ENCODE measurements at regions not wholly inside any gene's neighbourhood (a gene's known extent, or its start where the extent isn't known, plus 50 kb on each side); places are given as distances from the start of the nearest gene placed in this dataset.

DNA sequence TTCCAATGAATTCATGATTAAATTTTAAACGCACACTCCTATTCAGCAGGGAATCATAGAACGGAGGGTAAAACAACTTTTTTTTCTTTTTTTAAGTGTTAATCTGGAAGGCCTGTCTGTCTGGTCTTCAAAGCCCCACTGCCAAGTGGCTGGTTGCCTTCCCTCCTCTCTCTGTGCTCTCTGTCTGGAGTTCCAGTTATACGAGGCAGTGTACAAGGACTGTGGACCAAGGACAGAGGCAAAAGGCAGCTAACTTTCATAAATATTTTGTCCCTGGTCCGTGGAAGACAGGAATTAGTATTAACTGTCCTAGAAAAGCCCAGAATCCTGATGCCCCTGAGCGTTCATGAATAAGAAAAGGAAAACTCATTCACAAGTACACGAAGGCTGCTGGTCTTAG lies 164.0 kb upstream of the E2F8 start:
- Histone ChIP-seq H3K9me3 (no peaks in the 10 kb centered on the region), H3K4me1 (no peaks in the 10 kb centered on the region), H3K4me3 (no peak overlapping the region), H3K27me3 (ENCODE audit: low read depth) (peaks cover 9% of the 10 kb centered on the region; the same call in 1 of the 2 replicates), H3K36me3 (replicated peaks) (no peaks in the 10 kb centered on the region)
- DNase-seq (ENCODE audit: low spot score in 2 of 2): no peak
- in situ Hi-C loops (cut with MboI; ENCODE audit: low sequenced_read_pairs): no loop called here

DNA sequence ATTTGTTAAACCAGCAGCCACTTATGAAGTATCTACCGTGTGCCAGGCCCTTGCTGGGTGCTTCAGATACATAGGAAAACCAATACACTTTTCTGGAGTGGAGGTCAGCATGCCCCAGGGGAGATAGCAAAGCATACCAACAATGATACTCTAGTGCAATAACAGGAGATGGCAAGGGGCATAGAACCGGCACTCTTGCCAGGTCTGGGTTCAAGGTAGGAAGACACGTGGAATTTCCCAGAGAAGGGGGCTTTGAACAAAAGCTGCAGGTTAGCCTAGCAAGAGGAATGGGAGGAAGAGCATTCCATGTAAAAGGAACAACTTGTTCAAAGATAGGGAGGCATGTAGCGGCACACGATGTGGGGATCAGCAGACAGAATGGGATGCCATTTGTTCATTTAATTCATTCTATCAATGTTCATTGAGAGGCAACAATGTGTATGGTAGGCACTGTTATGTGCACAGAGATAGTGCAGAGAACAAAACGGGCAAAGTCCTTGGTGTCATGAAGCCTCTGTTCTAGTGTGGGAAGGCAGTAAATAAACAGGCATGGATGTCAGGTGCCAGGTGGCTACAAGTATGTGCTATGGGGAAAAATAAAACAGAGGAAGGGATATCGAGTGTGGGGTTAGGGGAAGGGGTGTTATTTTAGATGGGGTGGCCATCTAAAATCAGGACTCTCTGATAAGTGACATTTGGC lies 162.6 kb upstream of the E2F8 start:
- Histone ChIP-seq H3K9me3 (no peaks in the 10 kb centered on the region), H3K4me1 (peaks cover 4% of the 10 kb centered on the region), H3K27me3 (ENCODE audit: low read depth) (peaks cover 11% of the 10 kb centered on the region; the same call in 1 of the 2 replicates), H3K36me3 (replicated peaks) (no peaks in the 10 kb centered on the region), H3K4me3 (no peak overlapping the region)
- in situ Hi-C loops (cut with MboI; ENCODE audit: low sequenced_read_pairs): no loop called here
- DNase-seq (ENCODE audit: low spot score in 2 of 2): no peak

DNA sequence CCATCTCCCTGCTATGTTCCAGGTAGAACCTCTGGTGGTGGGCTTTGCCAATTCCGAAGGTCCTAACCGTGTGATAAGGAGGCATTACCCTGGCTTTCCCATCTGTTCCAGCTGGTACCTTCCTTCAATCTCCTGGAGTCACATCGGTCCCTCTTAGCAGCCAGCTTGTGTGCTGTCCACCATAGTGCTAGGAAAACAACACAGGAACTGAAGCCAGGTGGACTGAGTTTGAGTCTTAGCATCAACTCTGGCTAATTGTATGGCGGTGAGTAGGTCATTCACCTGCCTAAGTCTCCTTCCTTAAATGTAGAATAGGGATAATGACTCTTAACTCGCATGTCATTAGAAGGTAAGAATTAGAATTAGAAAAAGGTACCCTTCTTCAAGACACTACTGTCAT lies 159.6 kb upstream of the E2F8 start:
- Histone ChIP-seq H3K27me3 (ENCODE audit: low read depth) (peaks cover 11% of the 10 kb centered on the region; the same call in 1 of the 2 replicates), H3K4me1 (peaks cover 6% of the 10 kb centered on the region), H3K36me3 (replicated peaks) (no peaks in the 10 kb centered on the region), H3K4me3 (no peak overlapping the region), H3K9me3 (no peaks in the 10 kb centered on the region)
- DNase-seq (ENCODE audit: low spot score in 2 of 2): no peak
- in situ Hi-C loops (cut with MboI; ENCODE audit: low sequenced_read_pairs): no loop called here

DNA sequence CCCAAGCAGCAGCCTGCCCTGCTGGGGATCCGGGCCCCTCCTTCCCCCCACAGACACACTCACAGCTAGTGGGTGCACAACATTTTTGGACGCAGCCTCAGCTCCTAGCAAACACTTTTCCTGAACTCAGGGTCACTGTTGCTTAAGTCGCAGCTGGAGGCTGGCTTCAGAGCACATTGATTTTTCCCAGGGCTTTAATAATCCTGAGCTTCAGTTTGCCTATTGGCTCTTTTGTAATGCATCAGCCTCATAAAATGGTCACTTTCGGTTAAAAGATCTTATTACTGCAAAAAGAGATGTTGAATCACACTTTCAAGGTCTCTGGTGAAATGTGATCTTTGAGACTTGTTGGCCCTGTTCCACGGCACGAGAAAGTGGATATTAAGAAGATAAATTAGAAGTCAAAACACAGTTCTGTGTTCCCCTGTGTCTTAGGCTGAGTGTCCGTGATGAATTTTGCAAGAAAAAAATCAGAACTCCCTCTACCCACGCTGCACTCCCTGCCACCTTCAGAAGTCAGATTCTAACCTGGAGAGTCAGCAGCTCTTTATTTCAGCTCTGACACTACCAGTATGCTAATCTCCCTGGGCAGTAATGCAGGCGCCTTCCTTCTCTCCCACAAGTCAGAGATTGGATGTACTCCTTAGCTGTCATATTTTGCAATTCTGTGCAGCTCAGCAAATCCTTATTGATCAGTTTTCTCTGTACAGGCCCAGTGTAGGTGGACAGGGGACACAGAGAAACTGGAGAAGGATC lies 158.2 kb upstream of the E2F8 start:
- Histone ChIP-seq H3K4me3 (no peak overlapping the region), H3K36me3 (replicated peaks) (no peaks in the 10 kb centered on the region), H3K9me3 (no peaks in the 10 kb centered on the region), H3K27me3 (ENCODE audit: low read depth) (peaks cover 11% of the 10 kb centered on the region; the same call in 1 of the 2 replicates), H3K4me1 (peaks cover 6% of the 10 kb centered on the region)
- in situ Hi-C loops (cut with MboI; ENCODE audit: low sequenced_read_pairs): no loop called here
- DNase-seq (ENCODE audit: low spot score in 2 of 2): peak; percentile 24 to 61

DNA sequence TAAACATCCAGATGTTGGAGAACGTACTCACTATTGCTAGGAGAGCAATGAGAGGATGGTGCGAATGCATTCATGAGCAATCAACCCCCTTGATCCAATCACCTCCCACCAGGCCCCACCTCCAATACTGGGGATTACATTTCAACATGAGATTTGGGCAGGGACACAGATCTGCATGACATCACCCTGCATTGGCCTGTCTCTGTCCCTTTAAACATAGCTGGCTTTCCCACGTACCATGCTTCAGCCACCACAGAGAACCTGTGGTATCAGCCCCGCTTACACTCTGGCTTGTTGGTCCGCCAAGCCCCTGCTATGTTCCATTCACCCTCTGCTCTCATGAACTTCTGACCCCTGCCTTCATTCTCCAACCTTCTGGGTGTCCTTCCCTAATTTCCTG lies 157.5 kb upstream of the E2F8 start:
- no peaks in the 10 kb centered on the region for H3K9me3 ChIP-seq
- in situ Hi-C loops (cut with MboI; ENCODE audit: low sequenced_read_pairs): no loop called here
- no peak for DNase-seq (ENCODE audit: low spot score in 2 of 2)
- no peaks in the 10 kb centered on the region for H3K36me3 ChIP-seq (replicated peaks)
- H3K4me3 ChIP-seq: no peak overlapping the region
- peaks cover 6% of the 10 kb centered on the region for H3K4me1 ChIP-seq
- H3K27me3 ChIP-seq (ENCODE audit: low read depth): peaks cover 11% of the 10 kb centered on the region; the same call in 1 of the 2 replicates

- no peaks in the 10 kb centered on the region for H3K36me3 ChIP-seq (replicated peaks)
- peaks cover 6% of the 10 kb centered on the region for H3K4me1 ChIP-seq
- in situ Hi-C loops (cut with MboI; ENCODE audit: low sequenced_read_pairs): no loop called here
- no peak for DNase-seq (ENCODE audit: low spot score in 2 of 2)
- H3K27me3 ChIP-seq (ENCODE audit: low read depth): peaks cover 5% of the 10 kb centered on the region; the same call in 1 of the 2 replicates
- no peaks in the 10 kb centered on the region for H3K9me3 ChIP-seq
- H3K4me3 ChIP-seq: no peak overlapping the region
Measured at GRCh38 chr11:19395050-19395449, 154.3 kb upstream of the E2F8 start.

DNA sequence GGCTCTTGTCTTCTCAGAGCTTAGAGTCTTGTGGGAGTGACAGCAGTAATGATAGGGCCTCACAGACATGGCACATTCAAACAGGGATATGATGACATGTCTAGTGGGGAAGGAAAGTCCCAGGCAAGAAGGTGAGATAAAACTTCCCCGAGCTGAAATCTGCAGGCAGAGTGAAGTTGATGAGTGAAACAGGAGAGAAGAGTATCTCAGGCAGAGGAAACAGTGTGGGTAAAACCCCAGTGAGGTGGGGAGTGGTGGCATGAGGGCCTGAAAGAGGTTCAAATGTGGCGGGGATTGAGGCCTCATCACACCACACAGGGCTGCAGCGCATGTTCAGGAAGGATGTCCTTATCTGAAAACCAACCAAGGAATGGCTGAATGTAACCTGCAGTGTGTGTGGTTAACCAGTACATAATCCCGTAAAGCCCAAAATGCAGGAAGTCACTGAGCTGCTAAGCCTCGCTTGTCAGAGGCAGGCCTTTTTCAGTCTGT lies 153.8 kb upstream of the E2F8 start:
- H3K9me3 ChIP-seq: no peaks in the 10 kb centered on the region
- peaks cover under 1% of the 10 kb centered on the region; the same call in 1 of the 2 replicates for H3K27me3 ChIP-seq (ENCODE audit: low read depth)
- no peaks in the 10 kb centered on the region for H3K36me3 ChIP-seq (replicated peaks)
- in situ Hi-C loops (cut with MboI; ENCODE audit: low sequenced_read_pairs): no loop called here
- H3K4me1 ChIP-seq: peaks cover 6% of the 10 kb centered on the region
- H3K4me3 ChIP-seq: no peak overlapping the region
- no peak for DNase-seq (ENCODE audit: low spot score in 2 of 2)

DNA sequence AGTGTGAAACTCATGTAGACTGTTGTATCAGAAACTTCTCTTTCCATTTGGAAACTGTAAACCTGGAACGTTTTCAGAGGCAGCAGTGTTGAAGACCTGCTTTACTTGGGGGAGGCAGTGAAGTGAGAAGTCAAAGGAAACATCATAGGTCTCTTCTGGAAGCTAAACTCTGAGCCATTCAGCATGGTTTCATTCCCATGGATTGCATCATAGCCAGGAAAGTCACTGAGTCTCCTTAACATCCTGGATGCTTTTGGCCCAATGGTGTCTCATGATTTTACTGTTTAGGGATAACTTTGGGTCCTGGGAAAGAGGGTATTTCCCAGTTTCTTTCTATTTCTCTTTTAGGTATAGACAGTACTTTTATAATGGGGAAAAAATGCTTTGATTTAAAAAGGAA lies 153.2 kb upstream of the E2F8 start:
- no peak overlapping the region for H3K4me3 ChIP-seq
- DNase-seq (ENCODE audit: low spot score in 2 of 2): no peak
- peaks cover 6% of the 10 kb centered on the region for H3K4me1 ChIP-seq
- H3K27me3 ChIP-seq (ENCODE audit: low read depth): no peaks in the 10 kb centered on the region
- in situ Hi-C loops (cut with MboI; ENCODE audit: low sequenced_read_pairs): no loop called here
- H3K36me3 ChIP-seq (replicated peaks): no peaks in the 10 kb centered on the region
- H3K9me3 ChIP-seq: no peaks in the 10 kb centered on the region

DNA sequence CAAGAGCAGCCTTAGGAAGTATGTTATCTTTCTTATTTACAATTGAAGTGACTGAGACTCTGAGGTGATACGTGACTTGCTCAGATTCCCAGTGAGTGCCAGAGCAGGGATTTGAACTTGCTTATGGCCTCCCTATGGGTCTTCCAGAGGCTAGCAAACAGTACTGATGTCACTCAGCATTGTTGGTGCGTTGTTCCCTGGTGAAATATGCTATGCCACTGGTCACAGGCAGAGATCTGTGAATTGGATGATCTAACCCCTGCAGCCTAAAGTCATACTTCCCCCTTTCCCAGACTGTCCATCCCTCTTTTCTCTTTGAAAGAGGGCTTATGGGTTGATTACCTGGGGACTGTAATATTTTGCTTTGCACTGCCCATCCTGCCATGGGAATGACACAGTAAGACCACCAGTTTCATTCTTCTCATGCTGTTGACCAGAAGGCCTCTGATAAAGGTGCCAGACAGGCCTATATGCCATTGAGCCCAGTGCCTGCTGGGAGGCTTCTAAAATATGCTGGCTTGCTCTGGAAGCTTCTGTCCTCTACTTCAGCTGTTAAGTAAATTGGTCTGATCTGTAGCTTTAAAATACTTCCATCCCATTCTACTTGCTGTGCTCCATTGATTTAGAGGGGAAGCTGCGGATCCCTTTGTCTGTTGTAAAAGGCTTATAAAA lies 152.2 kb upstream of the E2F8 start:
- Histone ChIP-seq H3K36me3 (replicated peaks) (no peaks in the 10 kb centered on the region), H3K4me1 (no peaks in the 10 kb centered on the region), H3K4me3 (no peak overlapping the region), H3K9me3 (no peaks in the 10 kb centered on the region), H3K27me3 (ENCODE audit: low read depth) (0 out of 2 replicates have a peak, but pooled peaks cover 3% of the 10 kb centered on the region)
- no peak for DNase-seq (ENCODE audit: low spot score in 2 of 2)
- in situ Hi-C loops (cut with MboI; ENCODE audit: low sequenced_read_pairs): no loop called here

DNA sequence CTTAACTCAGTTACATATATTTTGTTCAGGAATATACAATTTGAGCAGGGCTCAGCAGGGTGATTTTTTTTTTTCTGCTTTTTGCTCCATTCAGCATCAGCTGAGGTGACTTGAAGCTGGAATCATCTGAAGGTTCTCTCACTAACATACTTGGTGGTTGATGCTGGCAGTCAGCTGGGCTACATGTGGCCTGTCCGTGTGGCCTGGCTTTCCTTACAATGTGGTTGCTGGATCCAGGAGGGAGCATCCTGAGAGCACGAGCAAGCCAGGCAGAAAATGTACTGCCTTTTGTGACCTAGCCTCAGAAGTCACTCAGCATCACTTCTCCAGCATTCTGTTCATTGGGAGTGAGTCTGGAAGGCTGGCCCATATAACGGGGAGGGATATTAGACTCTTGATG lies 151.6 kb upstream of the E2F8 start:
- in situ Hi-C loops (cut with MboI; ENCODE audit: low sequenced_read_pairs): no loop called here
- no peak overlapping the region for H3K4me3 ChIP-seq
- H3K4me1 ChIP-seq: no peaks in the 10 kb centered on the region
- H3K36me3 ChIP-seq (replicated peaks): no peaks in the 10 kb centered on the region
- H3K9me3 ChIP-seq: no peaks in the 10 kb centered on the region
- DNase-seq (ENCODE audit: low spot score in 2 of 2): no peak
- 0 out of 2 replicates have a peak, but pooled peaks cover 7% of the 10 kb centered on the region for H3K27me3 ChIP-seq (ENCODE audit: low read depth)

DNA sequence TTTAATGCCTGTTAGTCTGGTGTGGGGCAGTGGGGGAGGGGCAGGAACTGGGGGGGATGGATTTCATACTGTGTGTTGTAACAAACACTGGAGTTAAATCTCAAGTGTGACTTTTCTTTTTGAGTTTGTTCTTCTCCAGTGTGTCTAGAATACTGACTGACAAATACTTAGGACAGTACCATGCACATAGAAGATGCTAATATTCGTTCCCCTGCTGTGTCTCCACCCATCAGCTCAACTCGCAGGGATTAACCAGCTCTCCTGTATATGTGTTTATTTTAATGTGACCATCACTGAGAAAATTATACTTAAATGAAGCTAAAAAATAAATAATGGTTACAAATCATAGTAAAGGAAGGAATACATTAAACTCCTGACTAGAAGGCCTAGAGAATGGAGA lies 150.9 kb upstream of the E2F8 start:
- no peaks in the 10 kb centered on the region for H3K9me3 ChIP-seq
- no peak for DNase-seq (ENCODE audit: low spot score in 2 of 2)
- no peaks in the 10 kb centered on the region for H3K4me1 ChIP-seq
- no peaks in the 10 kb centered on the region for H3K36me3 ChIP-seq (replicated peaks)
- H3K27me3 ChIP-seq (ENCODE audit: low read depth): peaks cover 9% of the 10 kb centered on the region; the same call in 1 of the 2 replicates
- in situ Hi-C loops (cut with MboI; ENCODE audit: low sequenced_read_pairs): no loop called here
- H3K4me3 ChIP-seq: no peak overlapping the region

DNA sequence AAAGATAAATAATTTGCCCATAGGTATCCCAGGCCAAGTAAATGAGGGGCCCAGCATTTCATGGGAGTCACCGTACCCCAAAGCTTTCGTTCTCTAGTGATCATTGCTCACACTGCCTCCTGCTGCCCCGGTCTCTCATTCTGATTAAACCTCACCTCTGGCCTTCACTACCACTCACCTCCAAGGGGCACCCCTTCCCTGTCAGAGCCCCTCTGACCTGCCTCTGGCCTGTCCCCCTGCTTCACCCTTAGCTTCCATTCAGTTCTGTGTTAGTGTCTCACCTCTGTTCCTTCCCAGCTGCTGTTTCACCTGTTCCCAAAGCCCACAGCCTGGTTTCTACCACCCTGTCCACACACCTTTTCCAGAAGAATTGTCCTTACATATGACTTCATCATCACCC lies 150.3 kb upstream of the E2F8 start:
- Histone ChIP-seq H3K4me3 (no peak overlapping the region), H3K36me3 (replicated peaks) (no peaks in the 10 kb centered on the region), H3K9me3 (no peaks in the 10 kb centered on the region), H3K4me1 (no peaks in the 10 kb centered on the region), H3K27me3 (ENCODE audit: low read depth) (peaks cover 11% of the 10 kb centered on the region)
- in situ Hi-C loops (cut with MboI; ENCODE audit: low sequenced_read_pairs): no loop called here
- no peak for DNase-seq (ENCODE audit: low spot score in 2 of 2)

- no peaks in the 10 kb centered on the region for H3K4me1 ChIP-seq
- H3K9me3 ChIP-seq: no peaks in the 10 kb centered on the region
- H3K36me3 ChIP-seq (replicated peaks): no peaks in the 10 kb centered on the region
- in situ Hi-C loops (cut with MboI; ENCODE audit: low sequenced_read_pairs): no loop called here
- H3K4me3 ChIP-seq: no peak overlapping the region
- peaks cover 18% of the 10 kb centered on the region for H3K27me3 ChIP-seq (ENCODE audit: low read depth)
- no peak for DNase-seq (ENCODE audit: low spot score in 2 of 2)
Measured at GRCh38 chr11:19389787-19390303, 149.1 kb upstream of the E2F8 start.

Data from HAP-1 (cell line).